ENCODE measurements at regions not wholly inside any gene's neighbourhood (a gene's known extent, or its start where the extent isn't known, plus 50 kb on each side); places are given as distances from the start of the nearest gene placed in this dataset.

DNA sequence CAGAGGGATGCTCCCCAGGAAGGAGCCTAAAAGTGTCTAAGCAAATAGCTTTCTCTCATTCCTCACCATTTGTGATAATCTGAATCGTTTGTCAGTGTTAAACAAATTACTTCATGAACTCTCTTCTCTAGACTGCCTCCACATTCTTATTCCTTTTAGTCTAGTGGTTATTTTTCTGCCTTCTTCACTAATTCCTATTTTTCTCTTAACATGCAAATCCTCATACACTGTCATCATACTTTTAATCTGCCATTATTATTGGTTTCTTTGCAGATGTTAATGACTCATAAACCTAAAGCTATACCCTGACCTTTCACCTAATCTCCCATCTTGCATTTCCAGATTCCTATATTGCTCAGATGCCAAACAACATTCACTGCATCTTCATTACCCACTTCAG lies 428.9 kb downstream of the EFNA5 start:
- intact Hi-C loops (cut with micrococcal nuclease), result loop anchor here (10.0 kb wide), 1 partner anchor 433 kb away; the partner anchor contains the start of gene EFNA5
- ChIA-PET CTCF (no interaction called here), POLR2A (no interaction called here), RAD21 (ENCODE audit: low non-redundant PET in 1 of 2, low total read pairs in 2 of 2, uncharacterized antibody in 2 of 2, unreplicated experiment in 2 of 2) (no interaction called here)
- Histone ChIP-seq H3K4me2 (ENCODE audit: low read length) (no peak overlapping the region), H3K4me1 (ENCODE audit: control insufficient read depth in 1 of 2, insufficient read depth in 2 of 2, low read length in 2 of 2) (no peaks in the 10 kb centered on the region), H3K36me3 (ENCODE audit: control insufficient read depth in 1 of 2, insufficient read depth in 2 of 2, low read length in 2 of 2) (no peaks in the 10 kb centered on the region), H3K9me3 (ENCODE audit: control insufficient read depth in 1 of 2, insufficient read depth in 1 of 2, low read depth in 1 of 2, low read length in 2 of 2) (no peaks in the 10 kb centered on the region), H3K4me3 (replicated peaks in 1 of 2; ENCODE audit: low read depth in 1 of 2, low read length in 2 of 2) (no peak overlapping the region), H3K9me2 (ENCODE audit: insufficient read depth) (no peaks in the 10 kb centered on the region), H4K20me1 (ENCODE audit: insufficient read depth) (no peaks in the 10 kb centered on the region), H3K79me2 (ENCODE audit: insufficient read depth, low read length) (no peaks in the 10 kb centered on the region), H3K27ac (ENCODE audit: low read depth, low read length) (no peak overlapping the region), H3K27me3 (ENCODE audit: insufficient read depth, low read length) (no peaks in the 10 kb centered on the region), H3K9ac (ENCODE audit: low read length) (no peak overlapping the region), H2AFZ (ENCODE audit: low read depth, low read length, poor library complexity, severe bottlenecking) (no peak overlapping the region)
- DNase-seq (ENCODE audit: low read depth, low spot score) (no peak), ATAC-seq (no peak)
- BruUV-seq (replicated peaks), result no TSS peak
- TF ChIP-seq EGR1 (IDR thresholded peaks at IDR 0.05; ENCODE audit: low read depth) (no peak), POLR2AphosphoS5 (IDR thresholded peaks at IDR 0.05; ENCODE audit: low read depth, low read length) (no peak), EZH2phosphoT487 (IDR thresholded peaks at IDR 0.05; ENCODE audit: borderline replicate concordance) (no peak)

GRCh38 chr5:107235167-107235566 lies 435.6 kb downstream of the EFNA5 start:
- BruUV-seq (replicated peaks), result no TSS peak
- no peak overlapping the region for H3K9ac ChIP-seq (ENCODE audit: low read length)
- ChIA-PET CTCF (interaction anchor here (2.7 kb wide), 1 partner anchor 13 kb away, joined by 14 read pairs; no protein-coding TSS in a partner anchor), POLR2A (no interaction called here), RAD21 (ENCODE audit: low non-redundant PET in 1 of 2, low total read pairs in 2 of 2, uncharacterized antibody in 2 of 2, unreplicated experiment in 2 of 2) (no interaction called here)
- no peak overlapping the region for H3K4me2 ChIP-seq (ENCODE audit: low read length)
- intact Hi-C loops (cut with micrococcal nuclease), result no loop called here
- H2AFZ ChIP-seq (ENCODE audit: low read depth, low read length, poor library complexity, severe bottlenecking), result no peak overlapping the region
- ATAC-seq (no peak), DNase-seq (ENCODE audit: low read depth, low spot score) (no peak)
- H3K4me3 ChIP-seq (replicated peaks in 1 of 2; ENCODE audit: low read depth in 1 of 2, low read length in 2 of 2), result no peak overlapping the region
- H3K4me1 ChIP-seq (ENCODE audit: control insufficient read depth in 1 of 2, insufficient read depth in 2 of 2, low read length in 2 of 2), result no peaks in the 10 kb centered on the region
- H3K36me3 ChIP-seq (ENCODE audit: control insufficient read depth in 1 of 2, insufficient read depth in 2 of 2, low read length in 2 of 2), result no peaks in the 10 kb centered on the region
- H3K9me2 ChIP-seq (ENCODE audit: insufficient read depth), result no peaks in the 10 kb centered on the region
- H4K20me1 ChIP-seq (ENCODE audit: insufficient read depth), result no peaks in the 10 kb centered on the region
- no peaks in the 10 kb centered on the region for H3K9me3 ChIP-seq (ENCODE audit: control insufficient read depth in 1 of 2, insufficient read depth in 1 of 2, low read depth in 1 of 2, low read length in 2 of 2)
- H3K27ac ChIP-seq (ENCODE audit: low read depth, low read length), result no peak overlapping the region
- H3K27me3 ChIP-seq (ENCODE audit: insufficient read depth, low read length), result no peaks in the 10 kb centered on the region
- H3K79me2 ChIP-seq (ENCODE audit: insufficient read depth, low read length), result no peaks in the 10 kb centered on the region
- TF ChIP-seq RAD21 (IDR thresholded peaks at IDR 0.05; ENCODE audit: low read depth) (no peak), CEBPB (IDR thresholded peaks at IDR 0.05; ENCODE audit: low read depth) (no peak), ZBTB33 (IDR thresholded peaks at IDR 0.05; ENCODE audit: extremely low read depth, insufficient replicate concordance, low read length) (no peak), FOSL1 (IDR thresholded peaks at IDR 0.05; ENCODE audit: low read depth) (no peak), SP1 (IDR thresholded peaks at IDR 0.05; ENCODE audit: low read depth) (no peak), TCF7L2 (IDR thresholded peaks at IDR 0.05; ENCODE audit: borderline replicate concordance, extremely low read depth, insufficient read depth, insufficient read length) (no peak), ELF1 (IDR thresholded peaks at IDR 0.05; ENCODE audit: borderline replicate concordance, low read depth) (no peak)
- TF ChIP-seq, protein P1, sequence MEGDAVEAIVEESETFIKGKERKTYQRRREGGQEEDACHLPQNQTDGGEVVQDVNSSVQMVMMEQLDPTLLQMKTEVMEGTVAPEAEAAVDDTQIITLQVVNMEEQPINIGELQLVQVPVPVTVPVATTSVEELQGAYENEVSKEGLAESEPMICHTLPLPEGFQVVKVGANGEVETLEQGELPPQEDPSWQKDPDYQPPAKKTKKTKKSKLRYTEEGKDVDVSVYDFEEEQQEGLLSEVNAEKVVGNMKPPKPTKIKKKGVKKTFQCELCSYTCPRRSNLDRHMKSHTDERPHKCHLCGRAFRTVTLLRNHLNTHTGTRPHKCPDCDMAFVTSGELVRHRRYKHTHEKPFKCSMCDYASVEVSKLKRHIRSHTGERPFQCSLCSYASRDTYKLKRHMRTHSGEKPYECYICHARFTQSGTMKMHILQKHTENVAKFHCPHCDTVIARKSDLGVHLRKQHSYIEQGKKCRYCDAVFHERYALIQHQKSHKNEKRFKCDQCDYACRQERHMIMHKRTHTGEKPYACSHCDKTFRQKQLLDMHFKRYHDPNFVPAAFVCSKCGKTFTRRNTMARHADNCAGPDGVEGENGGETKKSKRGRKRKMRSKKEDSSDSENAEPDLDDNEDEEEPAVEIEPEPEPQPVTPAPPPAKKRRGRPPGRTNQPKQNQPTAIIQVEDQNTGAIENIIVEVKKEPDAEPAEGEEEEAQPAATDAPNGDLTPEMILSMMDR (IDR thresholded peaks at IDR 0.05 in 2 of 3, conservative IDR thresholded peaks at IDR 0.05 in 1 of 3; ENCODE audit: borderline replicate concordance in 1 of 3, insufficient read depth in 1 of 3, low read depth in 2 of 3, low read length in 2 of 3), result no peak
- TF ChIP-seq, protein P2, sequence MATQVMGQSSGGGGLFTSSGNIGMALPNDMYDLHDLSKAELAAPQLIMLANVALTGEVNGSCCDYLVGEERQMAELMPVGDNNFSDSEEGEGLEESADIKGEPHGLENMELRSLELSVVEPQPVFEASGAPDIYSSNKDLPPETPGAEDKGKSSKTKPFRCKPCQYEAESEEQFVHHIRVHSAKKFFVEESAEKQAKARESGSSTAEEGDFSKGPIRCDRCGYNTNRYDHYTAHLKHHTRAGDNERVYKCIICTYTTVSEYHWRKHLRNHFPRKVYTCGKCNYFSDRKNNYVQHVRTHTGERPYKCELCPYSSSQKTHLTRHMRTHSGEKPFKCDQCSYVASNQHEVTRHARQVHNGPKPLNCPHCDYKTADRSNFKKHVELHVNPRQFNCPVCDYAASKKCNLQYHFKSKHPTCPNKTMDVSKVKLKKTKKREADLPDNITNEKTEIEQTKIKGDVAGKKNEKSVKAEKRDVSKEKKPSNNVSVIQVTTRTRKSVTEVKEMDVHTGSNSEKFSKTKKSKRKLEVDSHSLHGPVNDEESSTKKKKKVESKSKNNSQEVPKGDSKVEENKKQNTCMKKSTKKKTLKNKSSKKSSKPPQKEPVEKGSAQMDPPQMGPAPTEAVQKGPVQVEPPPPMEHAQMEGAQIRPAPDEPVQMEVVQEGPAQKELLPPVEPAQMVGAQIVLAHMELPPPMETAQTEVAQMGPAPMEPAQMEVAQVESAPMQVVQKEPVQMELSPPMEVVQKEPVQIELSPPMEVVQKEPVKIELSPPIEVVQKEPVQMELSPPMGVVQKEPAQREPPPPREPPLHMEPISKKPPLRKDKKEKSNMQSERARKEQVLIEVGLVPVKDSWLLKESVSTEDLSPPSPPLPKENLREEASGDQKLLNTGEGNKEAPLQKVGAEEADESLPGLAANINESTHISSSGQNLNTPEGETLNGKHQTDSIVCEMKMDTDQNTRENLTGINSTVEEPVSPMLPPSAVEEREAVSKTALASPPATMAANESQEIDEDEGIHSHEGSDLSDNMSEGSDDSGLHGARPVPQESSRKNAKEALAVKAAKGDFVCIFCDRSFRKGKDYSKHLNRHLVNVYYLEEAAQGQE (IDR thresholded peaks at IDR 0.05; ENCODE audit: low read depth), result no peak
- TF ChIP-seq, protein P3, sequence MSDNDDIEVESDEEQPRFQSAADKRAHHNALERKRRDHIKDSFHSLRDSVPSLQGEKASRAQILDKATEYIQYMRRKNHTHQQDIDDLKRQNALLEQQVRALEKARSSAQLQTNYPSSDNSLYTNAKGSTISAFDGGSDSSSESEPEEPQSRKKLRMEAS (IDR thresholded peaks at IDR 0.05), result no peak

All from HCT116 (cell line).